GM19455 (cell line): ENCODE measurements at regions not wholly inside any gene's neighbourhood (a gene's known extent, or its start where the extent isn't known, plus 50 kb on each side); places are given as distances from the start of the nearest gene placed in this dataset.

Experiments
- ATAC-seq: cut with Tn5 transposase; IDR thresholded peaks from one replicate; pipeline ENCODE4 v1.9.1; 2021; ENCODE audit not compliant: unreplicated experiment

GRCh38 chr16:50425044-50425443, 56.3 kb upstream of the BRD7 start:
- ATAC-seq: no peak

GRCh38 chr16:50422926-50423325, 54.1 kb upstream of the BRD7 start:
- ATAC-seq: no peak

GRCh38 chr16:50419116-50419515, 50.3 kb upstream of the BRD7 start:
- no peak for ATAC-seq
